GM21526 (cell line): ENCODE measurements at regions not wholly inside any gene's neighbourhood (a gene's known extent, or its start where the extent isn't known, plus 50 kb on each side); places are given as distances from the start of the nearest gene placed in this dataset.
A peak's percentile ranks its signal among the peaks of the same experiment; 100 is the strongest.
"Not testable (repeated sequence)": the region's sequence is repeated elsewhere in the genome, so short reads cannot be mapped to it uniquely, and the experiment has no call there.

Experiments
- ATAC-seq: cut with Tn5 transposase; IDR thresholded peaks from one replicate; pipeline ENCODE4 v1.9.1; 2021; ENCODE audit warnings: moderate library complexity; ENCODE audit not compliant: unreplicated experiment, low FRiP score

DNA sequence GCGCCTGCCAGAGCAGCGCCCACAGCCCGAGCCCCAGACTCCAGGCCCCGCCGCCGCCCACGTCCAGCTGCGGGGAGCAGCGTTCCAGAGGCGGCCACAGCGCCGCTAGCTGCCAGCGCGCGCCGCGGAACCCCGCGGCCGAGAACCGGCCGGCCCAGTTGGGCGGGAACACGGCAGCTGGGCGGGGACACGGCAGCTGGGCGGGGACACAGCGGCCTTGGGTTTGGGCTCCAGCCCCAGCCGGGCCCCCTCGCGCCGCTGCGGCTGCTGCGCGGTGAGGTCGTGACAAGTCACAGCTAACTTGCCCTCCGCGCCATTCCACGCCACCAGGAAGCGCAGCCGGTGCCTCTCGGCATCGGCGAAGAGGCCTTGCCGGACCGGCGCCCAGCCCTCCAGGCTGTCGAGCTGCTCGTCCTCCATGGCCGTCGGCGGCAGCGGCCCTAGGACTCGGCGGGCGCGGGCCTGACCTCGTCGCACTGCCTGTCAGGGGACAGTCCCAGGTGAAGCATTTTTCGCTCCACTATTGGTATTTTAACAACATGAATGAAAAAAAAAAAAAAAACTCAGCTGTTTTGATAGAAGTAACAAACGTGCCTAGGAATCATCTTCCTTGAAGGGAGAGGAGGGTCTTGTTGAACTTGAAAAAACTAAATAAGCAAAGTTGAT lies 56.6 kb upstream of the GOLGA8N start:
- peak; percentile 69 for ATAC-seq

DNA sequence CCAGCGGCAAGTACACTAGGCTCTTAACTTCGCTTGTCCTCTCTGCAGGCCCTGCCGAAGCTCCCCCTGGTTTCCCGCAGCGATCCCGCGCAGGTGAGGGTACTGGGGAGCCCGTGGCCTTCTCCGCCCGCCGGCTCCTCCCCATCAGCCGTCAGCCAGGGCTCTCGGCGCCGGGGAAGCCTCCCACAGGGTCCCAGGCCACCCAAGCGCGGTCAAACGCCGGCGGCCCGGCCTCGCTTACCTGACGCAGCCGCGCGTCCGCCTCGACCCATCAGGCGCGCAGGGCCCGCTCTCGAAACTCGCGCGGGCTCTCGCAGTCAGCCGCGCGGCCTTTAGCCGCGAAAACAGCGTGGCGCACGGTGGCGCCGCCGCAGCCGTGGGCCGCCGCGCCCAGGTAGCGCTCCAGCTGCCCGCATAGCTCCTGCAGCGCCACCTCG lies 57.2 kb upstream of the GOLGA8N start:
- peak; percentile 24 for ATAC-seq

DNA sequence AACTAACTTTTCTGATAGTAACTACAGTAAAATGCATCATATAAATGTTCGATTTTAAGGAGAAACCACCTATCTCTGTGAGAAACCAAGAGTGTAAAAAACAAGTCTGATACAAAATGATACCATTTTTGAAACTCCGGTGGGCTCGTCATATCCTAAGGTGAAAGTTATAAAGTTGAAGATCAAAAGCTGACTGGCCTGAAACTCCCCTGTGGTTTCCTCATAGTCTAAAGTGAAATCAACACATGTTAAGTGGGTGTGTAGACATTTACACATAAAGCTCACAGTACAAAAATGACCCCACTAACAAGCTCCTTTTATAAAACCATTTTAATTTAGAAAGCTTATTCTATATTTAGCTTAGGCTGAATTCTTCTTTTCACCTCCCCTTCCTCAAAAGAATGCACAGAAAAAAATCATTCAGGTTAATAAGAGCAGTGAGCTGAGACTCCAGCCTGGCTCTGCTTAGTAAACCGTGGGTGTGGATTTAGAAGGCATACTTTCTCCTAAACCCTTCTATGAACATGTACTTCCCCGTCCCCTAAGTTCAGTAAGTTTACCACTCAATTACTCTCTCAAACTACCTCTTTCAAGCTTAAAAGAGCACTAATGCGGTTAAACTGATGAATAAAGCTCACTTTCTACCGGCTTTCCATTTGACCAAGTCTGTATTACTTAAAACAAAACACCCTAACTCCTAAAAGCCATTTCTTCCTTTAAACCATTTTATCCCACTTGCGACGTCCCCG lies 57.9 kb upstream of the GOLGA8N start:
- ATAC-seq: not testable (repeated sequence)

DNA sequence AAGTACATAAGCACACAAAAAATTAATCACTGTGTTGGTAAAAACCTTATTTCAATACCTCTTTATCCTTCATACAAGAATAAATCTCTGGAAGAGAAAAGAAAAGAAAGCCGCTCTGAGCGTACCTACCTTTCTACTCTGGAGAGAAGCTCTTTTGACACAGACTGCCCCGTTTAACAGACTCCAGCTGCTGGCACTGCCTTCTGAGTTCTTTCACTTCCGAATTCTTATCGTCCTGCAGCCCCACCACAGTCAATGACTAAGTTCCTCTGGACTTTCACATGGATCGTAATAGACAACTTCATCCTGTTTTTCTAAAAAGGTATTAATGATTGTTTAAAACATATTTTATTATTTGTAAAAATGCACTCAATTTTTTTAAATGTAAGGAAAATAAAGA lies 67.5 kb upstream of the GOLGA8O start:
- ATAC-seq: not testable (repeated sequence)

DNA sequence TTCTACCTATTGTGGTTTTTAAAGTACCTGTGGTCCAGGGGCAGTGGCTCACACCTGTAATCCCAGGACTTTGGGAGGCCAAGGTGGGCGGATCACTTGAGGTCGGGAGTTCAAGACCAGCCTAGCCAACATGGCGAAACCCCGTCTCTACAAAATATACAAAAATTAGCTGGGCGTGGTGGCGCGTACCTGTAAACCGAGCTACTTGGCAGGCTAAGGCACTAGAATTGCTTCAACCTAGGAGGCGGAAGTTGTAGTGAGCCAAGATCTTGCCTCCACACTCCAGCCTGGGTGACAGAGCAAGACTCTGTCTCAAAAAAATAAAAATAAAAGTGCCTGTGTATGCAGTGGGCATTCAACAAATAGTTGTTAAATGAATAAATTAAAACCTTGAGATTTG lies 67.0 kb upstream of the GOLGA8O start:
- not testable (repeated sequence) for ATAC-seq

DNA sequence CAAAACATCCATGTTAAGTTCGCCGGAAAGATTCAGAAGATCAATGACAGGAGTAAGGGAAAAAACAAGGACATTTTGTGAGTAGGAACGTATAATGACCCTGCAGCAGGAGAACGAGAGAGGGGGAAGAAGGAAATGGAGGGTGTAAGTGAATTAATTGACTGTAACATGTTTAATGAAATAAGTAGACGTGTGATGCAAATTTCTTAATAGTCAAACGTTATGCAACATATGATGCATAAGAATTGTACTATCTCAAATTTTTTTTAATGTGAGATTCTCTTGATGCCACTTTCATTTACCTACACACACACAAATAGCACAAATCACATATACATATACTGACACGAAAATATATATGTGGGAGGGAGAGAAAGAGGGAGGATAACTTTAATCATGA lies 63.5 kb upstream of the GOLGA8O start:
- not testable (repeated sequence) for ATAC-seq

DNA sequence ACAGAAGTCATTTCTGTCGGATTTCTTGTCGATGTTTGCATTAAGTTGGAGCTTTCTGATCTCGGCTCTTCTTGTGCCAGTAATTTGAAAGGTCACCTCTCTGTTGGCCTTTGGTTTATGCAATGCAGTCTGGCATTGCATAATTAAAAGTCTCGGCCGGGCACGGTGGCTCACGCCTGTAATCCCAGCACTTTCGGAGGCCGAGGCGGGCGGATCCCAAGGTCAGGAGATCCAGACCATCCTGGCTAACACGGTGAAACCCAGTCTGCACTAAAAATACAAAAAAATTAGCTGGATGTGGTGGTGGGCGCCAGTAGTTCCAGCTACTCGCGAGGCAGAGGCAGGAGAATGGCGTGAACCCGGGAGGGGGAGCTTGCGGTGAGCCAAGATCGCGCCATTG lies 62.6 kb upstream of the GOLGA8O start:
- ATAC-seq: not testable (repeated sequence)

DNA sequence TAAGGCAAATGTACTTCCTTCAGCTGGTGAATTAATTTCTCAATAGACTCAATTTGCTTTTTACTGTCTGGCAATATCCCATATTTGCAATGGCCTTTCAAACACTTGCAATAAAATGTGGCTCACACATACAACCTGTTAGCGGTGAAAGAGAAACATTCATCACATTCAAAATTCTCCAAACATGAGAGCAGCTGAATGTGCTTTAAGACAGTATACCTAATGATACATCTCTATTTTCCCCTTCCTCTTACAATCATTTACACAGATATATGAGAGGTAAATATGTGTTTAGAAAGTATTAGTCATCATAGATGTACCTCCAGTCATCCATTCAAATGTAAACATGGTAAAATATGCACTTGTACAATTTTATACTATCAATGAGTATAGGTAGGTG lies 61.5 kb upstream of the GOLGA8O start:
- ATAC-seq: not testable (repeated sequence)

DNA sequence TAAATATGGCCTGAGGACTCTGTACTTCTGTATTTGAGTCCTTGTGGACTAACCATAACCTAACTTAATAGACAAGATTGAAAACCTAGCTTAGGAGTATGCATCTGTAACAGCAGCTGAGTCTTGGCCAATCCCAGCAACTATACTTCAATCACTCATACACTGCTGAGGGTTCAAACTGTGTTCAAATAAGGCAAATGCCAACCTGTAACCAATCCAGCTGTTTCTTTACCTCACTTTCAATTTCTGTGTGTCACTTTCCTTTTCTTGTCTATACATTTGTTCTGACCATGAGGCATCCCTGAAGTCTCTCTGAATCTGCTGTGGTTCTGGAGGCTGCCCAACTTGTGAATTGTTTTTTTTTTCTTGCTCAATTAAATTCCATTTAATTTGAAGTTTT lies 57.9 kb upstream of the GOLGA8O start:
- ATAC-seq: not testable (repeated sequence)

DNA sequence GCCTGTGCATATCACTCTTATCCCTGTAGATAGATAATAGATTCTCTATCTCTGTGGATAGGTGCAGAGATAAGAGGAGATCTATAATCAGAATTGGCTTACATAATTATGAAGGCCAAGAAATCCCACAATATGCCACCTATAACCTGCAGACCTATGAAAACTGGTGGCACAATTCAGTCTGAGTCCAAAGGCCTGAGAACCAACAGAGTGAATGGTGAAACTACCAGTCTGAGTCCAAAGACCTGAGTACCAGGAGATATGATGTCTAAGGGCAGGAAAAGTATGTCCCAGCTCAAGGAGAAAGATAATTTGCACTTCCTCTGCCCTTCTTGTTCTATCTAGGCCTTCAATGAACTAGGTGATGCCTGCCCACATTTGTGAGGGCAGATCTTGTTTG lies 54.6 kb upstream of the GOLGA8O start:
- not testable (repeated sequence) for ATAC-seq

DNA sequence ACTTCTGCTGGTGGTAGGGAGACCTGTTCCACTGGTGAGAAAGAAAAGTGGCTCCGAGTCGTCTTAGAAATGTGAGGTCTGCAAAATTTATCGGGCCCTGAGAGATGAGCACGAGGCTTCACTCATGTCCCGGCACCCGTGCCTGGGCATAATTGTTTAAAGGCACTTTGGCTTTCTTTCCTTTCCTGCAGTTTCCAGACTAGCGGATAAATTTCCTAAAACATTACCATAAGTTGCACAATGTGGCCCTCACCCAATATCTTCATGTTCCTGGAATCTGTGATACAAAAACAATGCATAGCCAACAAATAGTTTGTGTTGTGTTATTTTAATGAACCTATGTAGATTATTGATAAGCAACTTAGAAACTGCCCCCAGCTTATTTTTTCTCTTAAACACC lies 52.6 kb upstream of the GOLGA8O start:
- not testable (repeated sequence) for ATAC-seq

DNA sequence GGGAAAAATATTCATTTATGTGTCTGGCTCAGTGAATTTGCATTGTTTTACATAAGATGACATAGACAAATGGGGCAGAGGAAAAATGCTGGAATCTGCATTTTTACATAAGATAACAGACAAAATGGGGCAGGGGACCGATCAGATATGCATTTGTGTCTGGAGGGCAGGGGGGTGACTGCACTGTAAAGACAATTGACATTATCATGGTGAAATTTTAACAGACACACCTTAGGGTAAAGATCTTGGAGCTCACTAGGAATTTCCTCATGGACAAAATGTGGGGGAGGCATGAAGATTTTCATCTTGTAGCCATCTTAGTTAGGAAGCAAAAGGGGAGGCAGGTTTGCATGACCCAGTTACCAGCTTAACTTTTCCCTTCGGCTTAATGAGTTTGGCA lies 51.4 kb upstream of the GOLGA8O start:
- ATAC-seq: not testable (repeated sequence)

DNA sequence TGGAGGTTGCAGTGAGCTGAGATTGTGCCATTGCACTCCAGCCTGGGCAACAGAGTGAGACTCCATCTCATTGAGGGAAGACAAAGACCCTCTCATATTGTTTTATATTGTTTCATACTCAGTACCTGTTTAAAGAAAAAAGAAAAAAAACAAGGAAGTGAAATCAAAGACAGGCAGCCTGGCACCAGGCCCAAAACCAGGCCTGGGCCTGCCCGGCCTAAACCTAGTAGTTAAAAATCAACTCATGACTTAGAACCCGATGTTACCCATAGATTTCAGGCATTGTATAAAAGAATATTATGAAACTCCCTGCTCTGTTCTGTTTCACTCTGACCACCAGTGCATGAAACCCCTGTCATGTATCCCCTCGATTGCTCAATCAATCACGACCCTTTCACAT lies 50.2 kb upstream of the GOLGA8O start:
- ATAC-seq: not testable (repeated sequence)
